ENCODE measurements at regions not wholly inside any gene's neighbourhood (a gene's known extent, or its start where the extent isn't known, plus 50 kb on each side); places are given as distances from the start of the nearest gene placed in this dataset.

- FAIRE-seq (no peak), DNase-seq (ENCODE audit: low spot score) (no peak)
Observed at GRCh38 chr18:31247574-31248199, 70.3 kb upstream of the DSG1 start.

- DNase-seq (ENCODE audit: low spot score): peak; percentile 52
- peak; percentile 29 for FAIRE-seq
Observed at GRCh38 chr18:31248783-31249521, 69.0 kb upstream of the DSG1 start.

DNA sequence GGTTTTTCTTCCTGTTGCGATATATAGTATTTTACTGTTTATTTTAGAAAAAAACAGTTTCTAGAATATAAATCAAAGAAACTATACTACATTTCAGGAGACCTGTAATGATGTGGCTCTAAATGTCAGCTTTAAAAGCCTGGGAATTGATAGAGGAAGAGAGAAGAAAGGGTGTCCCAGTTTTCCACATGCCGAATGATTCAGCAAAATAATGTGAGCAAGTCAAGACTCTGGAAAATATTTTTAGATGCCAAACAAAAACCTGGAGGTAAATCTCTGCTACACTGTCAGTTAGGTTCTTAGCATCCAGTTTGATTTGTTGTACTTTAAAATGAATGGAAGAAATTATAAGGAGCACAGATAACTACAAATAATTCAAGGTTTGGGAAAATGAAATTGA, 67.1 kb upstream of the DSG1 start:
- DNase-seq (ENCODE audit: low spot score) (no peak), FAIRE-seq (no peak)

DNA sequence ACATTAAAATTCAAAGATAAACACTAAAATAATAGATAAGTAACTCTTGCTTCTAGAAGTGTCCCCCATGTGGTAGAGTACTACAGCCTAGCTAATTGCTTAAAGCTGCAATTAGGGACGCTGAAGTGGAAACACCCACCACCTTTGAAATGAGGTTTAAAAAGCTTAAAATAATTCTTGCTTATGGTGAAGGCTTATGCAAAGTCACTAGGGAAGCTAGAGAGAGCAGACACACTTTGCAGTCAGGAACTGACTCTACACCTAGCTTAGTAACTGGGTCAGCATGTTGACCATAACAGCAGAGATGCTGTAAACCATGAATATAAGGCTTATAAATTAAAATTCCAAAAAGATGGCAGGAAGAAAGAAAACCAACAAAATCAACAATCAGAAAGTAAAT, 65.4 kb upstream of the DSG1 start:
- FAIRE-seq: no peak
- no peak for DNase-seq (ENCODE audit: low spot score)

GRCh38 chr18:31255953-31256352, 62.0 kb upstream of the DSG1 start:
- DNase-seq (ENCODE audit: low spot score): no peak
- FAIRE-seq: no peak

DNA sequence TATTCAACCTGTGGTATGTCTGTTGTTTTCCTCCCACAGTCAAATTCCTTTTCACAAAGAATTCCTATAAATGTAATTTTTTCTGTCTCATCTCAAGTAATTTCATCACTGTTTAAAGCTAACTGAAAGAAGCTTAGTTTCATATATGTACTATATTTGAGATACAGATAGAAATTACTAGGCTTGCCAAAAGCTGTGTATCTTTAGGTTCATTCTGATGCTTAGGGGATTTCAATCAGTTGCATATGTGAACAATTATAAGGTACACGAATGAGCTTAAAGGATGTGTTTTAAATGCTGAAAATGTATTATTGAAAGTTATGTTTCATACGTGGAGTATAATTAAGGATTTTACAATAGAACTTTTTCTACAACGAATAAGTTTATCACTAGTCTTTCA, 59.2 kb upstream of the DSG1 start:
- FAIRE-seq (no peak), DNase-seq (ENCODE audit: low spot score) (no peak)

- DNase-seq (ENCODE audit: low spot score) (no peak), FAIRE-seq (no peak)
Observed at GRCh38 chr18:31261792-31262582, 56.0 kb upstream of the DSG1 start.

DNA sequence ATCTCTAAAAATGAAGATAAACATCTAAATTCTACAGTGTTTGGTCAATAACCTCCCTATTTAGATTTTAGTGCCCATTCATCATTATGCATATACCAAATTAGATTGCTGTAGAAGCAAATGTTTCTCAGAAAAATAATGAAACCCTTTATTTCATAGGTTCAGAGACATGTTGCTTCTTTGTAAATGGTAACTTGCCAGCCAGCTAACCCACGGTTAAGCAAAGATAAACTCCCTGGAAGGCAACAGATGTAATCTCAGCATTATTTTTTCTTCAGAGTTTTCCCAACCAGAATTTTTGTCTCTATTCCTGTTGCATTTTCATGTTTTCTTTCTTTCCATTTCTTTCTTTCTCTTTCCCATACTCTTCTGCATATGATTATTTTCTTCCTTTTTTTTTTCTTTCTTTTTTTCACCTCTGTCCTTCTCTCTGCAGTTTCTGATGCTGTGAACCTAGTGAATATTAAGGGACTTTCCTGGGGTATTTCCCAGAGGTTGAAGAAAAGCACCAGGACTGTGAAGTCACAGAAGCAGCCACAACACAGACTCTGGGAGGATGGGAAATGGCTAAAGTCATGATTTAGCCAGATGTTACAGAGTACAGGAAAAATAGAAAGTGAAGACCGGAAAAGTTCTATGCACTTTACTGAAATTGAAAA, 50.0 kb upstream of the DSG1 start:
- FAIRE-seq: no peak
- DNase-seq (ENCODE audit: low spot score): peak; percentile 6

All from RCC 7860 (cell line).